ENCODE measurements at regions not wholly inside any gene's neighbourhood (a gene's known extent, or its start where the extent isn't known, plus 50 kb on each side); places are given as distances from the start of the nearest gene placed in this dataset.

- DNase-seq (ENCODE audit: low read depth), result no peak
- no peak for TF ChIP-seq CTCF (IDR thresholded peaks at IDR 0.05; ENCODE audit: low read length, missing control alignments)
- H3K4me3 ChIP-seq (replicated peaks; ENCODE audit: low read depth, low read length), result no peak overlapping the region
These were observed 131.5 kb upstream of the SNTG2 start for GRCh38 chr2:819121-819520.

- no peak for DNase-seq (ENCODE audit: low read depth)
- TF ChIP-seq CTCF (IDR thresholded peaks at IDR 0.05; ENCODE audit: low read length, missing control alignments), result no peak
- no peak overlapping the region for H3K4me3 ChIP-seq (replicated peaks; ENCODE audit: low read depth, low read length)
These were observed 133.2 kb upstream of the SNTG2 start for GRCh38 chr2:817336-818015.

- DNase-seq (ENCODE audit: low read depth), result no peak
- no peak for TF ChIP-seq CTCF (IDR thresholded peaks at IDR 0.05; ENCODE audit: low read length, missing control alignments)
- H3K4me3 ChIP-seq (replicated peaks; ENCODE audit: low read depth, low read length), result no peak overlapping the region
These were observed 134.4 kb upstream of the SNTG2 start for GRCh38 chr2:816278-816677.

GRCh38 chr2:810397-810796, 133.2 kb upstream of the TMEM18 start:
- TF ChIP-seq CTCF (IDR thresholded peaks at IDR 0.05; ENCODE audit: low read length, missing control alignments), result no peak
- H3K4me3 ChIP-seq (replicated peaks; ENCODE audit: low read depth, low read length), result no peak overlapping the region
- no peak for DNase-seq (ENCODE audit: low read depth)

- TF ChIP-seq CTCF (IDR thresholded peaks at IDR 0.05; ENCODE audit: low read length, missing control alignments), result no peak
- no peak for DNase-seq (ENCODE audit: low read depth)
- no peak overlapping the region for H3K4me3 ChIP-seq (replicated peaks; ENCODE audit: low read depth, low read length)
These were observed 130.1 kb upstream of the TMEM18 start for GRCh38 chr2:807300-807699.

- DNase-seq (ENCODE audit: low read depth), result no peak
- no peak overlapping the region for H3K4me3 ChIP-seq (replicated peaks; ENCODE audit: low read depth, low read length)
- TF ChIP-seq CTCF (IDR thresholded peaks at IDR 0.05; ENCODE audit: low read length, missing control alignments), result no peak
These were observed 128.5 kb upstream of the TMEM18 start for GRCh38 chr2:805664-806063.

- no peak overlapping the region for H3K4me3 ChIP-seq (replicated peaks; ENCODE audit: low read depth, low read length)
- TF ChIP-seq CTCF (IDR thresholded peaks at IDR 0.05; ENCODE audit: low read length, missing control alignments), result no peak
- no peak for DNase-seq (ENCODE audit: low read depth)
These were observed 120.8 kb upstream of the TMEM18 start for GRCh38 chr2:797993-798392.
